ENCODE measurements at regions not wholly inside any gene's neighbourhood (a gene's known extent, or its start where the extent isn't known, plus 50 kb on each side); places are given as distances from the start of the nearest gene placed in this dataset.
"Not testable (repeated sequence)": the region's sequence is repeated elsewhere in the genome, so short reads cannot be mapped to it uniquely, and the experiment has no call there.

DNA sequence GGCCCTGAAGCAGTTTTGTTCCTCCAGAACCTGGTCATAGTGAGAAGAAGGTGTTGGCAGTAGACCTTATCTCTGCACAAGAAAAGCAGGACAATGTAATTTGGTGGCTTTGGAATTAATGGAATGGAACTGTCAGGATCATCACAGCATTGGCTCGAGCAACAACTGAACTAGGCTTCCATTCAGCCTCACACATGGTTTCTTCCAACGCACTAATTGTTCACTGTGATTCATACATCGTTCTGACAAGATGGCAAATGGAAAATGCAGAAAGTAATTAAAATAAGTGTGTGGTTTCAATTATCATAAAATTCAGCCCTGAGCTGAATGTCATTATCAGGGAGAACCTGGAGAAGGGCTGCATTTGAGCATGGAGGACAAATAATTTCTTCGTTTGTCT is 80.6 kb downstream of the MFSD1 start:
- no peak for DNase-seq

DNA sequence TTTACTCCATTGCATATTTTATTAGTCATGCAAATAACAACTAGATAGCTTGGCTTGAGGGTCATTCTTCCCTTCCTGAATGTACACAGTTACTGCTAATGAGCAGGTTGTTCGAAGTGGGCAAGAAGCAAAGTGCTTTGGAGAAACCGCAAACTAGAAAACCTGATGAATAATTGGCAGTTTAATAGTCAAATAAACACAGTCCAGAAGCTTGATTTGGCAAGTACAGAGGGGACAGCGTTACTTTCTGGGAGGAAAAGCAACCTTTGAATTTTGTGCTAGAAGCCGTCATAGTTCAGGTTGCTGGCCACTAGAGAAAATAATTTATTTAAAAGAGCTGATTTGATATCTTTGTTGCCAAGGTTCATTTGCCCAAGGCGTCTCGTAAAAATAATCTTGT is 94.9 kb downstream of the MFSD1 start:
- DNase-seq: no peak

DNA sequence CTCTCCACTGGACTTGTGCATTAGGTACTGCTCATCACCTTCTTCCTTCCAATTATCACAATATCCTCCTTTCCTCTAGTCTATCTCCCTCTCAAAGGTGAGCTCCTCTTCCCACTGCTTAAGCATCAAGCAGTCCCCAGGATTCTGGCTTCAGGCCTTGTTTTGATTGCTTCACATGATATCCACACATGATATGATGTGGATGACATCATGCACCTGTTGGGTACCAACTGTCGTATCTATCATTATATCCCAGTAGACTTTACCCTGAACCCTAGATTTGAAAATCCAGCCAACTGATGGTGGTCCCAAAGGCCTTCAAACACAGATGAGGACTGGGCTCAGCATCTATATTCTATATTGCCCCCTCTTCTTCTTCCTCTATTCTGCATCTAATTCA is 104.9 kb downstream of the MFSD1 start:
- DNase-seq: no peak

DNA sequence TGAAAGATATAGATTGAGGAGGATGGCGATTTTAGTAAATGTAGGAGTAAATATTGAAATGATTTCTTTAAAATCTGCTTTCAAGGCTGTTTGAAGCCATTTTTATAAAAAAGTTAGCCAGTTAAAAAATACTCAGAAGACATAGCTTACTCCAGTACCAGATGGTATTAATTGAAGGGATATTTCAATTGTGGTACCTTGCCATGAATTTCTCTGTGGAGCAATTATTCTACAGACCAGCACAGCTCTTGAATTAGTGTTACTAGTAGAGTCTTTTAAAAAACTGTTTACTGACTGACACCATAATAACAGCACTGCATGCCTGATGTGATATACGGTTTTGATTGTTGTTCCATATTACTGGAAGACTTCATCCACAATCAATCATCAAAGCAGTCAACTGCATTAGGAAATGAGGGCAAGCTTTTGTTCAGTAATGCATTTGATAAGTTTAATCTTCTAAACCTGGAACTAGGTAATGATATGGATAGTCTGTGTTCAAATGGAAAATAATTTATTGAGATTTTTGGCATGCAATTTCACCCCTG is 106.4 kb downstream of the MFSD1 start:
- no peak for DNase-seq

DNA sequence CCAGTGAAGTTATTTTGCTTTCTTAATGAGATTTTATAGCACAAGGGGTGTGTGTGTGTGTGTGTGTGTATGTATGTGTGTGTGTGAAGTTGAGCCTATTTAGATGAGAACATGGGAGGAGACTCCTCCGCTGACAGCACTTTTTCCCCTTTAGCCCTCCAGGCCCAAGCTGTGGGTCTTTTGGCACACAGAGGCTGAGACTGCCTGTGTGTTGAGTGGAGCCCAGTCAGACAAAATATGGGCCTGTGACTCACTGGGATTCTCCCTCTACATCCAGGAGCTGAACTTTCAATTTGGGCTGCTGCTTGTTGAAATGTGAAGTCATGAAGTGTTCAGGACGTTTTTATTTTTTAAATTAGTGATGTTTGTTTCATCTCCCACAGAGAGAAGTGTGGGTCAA is 108.0 kb downstream of the MFSD1 start:
- DNase-seq: no peak

DNA sequence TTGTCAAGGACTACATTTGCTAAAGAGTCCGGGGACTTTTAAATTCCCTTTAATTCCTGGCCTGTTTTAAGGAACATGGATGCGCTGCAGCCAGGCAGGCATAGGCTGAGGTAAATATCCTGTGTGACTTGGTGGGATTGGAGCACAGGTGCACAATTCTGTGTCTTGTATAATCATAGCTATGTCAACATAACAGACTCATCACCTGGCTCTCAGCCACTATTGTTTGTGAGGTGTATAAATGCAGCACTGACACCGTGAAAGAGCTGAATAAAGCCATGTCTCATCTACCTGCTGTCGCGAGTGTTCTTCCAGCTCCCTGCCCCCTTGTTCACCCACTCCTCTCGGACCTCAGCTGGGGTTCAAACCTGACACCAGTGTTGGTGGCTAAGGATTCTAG is 109.7 kb downstream of the MFSD1 start:
- DNase-seq: peak; percentile 71

DNA sequence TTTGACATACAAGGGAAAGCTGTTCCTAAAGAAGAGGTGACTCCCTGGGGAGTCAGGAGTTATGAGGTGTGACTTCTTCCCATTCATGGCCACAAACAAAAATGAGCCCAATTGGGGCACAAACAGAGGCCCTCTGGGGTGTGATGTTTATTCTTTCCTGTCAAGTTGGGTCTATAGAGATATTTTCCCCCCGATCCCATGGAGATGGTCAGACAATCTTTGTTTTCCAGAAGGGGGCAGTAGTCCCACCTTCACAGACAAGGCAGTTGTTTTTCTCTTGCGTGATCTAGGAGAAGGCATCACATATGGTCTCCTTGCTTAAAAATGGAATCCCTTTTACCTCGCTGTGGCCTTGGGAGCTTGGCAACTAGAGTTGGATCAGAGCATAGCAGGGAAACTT is 110.3 kb downstream of the MFSD1 start:
- DNase-seq: no peak

DNA sequence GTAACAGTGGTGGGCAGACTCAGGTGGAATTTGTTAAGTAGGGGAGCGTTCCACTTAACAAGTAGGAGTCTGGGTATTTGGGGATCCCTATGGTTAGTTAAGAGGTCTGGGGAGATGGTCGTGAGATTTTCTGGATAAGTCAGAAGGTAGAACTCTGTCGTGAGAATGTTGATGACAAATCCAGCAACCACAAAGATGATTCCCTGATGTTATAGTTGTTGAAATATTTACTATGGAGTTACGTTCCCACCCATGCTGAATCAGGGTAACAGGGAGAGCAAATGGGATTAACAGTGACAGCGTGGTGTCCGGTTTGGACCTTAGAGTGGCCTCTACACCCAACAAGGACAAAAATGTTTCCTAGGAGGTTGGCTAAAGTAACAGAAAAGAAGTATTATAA is 110.8 kb downstream of the MFSD1 start:
- DNase-seq: no peak

DNA sequence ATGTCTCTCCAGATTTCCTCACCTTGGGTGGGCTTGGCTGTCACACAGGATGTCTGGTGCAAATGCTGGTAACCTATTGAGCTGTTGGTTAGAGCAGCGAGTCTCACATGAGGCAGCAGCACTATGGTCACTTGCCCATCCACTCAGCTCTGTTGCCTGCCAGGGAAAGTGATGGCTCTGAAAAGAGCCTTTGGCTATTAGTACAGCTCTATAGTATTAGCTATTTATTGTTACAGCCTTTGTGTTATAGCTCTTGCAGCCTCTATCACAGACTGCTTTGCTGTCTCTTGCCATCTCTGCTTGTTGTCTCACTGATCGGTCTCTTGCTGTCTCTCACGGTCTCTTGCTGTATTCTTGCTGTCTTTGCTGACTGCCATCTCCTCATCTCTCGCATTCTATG is 114.3 kb downstream of the MFSD1 start:
- no peak for DNase-seq

DNA sequence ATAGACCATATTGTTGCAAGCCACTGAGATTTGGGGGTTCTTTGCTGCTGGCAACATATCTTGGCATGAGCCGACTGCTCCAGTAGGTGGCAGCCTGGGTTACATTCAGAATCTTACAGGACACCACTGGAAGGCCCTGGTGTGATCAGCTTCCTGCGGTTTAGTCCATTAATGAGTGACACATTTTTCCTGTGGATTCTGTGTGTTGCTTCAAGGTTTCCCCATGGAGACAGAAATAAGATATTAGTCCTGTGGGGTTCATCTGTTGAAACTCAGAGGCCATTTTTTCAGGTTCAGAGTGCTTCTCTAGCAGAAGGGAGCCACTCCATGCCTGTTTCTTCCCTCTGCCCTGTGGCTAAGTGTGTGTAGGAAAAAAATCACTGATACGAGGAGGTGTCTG is 116.2 kb downstream of the MFSD1 start:
- peak; percentile 39 for DNase-seq

DNA sequence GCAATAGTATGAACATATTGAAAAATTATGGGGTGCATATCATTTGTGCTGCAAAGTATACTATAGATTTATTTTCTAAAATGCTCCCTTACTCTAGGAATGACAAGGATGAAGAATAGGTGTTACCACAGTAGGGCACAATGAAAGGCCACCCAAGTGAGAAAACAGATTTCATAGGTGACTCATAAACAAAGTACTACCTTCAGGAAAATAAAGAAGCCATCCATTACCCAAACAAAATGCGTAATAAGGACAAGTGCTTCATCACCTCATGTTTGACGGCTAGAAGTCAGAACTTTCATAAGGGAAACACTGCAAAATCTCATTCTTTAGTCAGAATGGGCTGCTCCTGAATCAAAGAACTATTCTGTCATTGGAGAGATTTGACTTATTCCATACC is 116.6 kb downstream of the MFSD1 start:
- no peak for DNase-seq

DNA sequence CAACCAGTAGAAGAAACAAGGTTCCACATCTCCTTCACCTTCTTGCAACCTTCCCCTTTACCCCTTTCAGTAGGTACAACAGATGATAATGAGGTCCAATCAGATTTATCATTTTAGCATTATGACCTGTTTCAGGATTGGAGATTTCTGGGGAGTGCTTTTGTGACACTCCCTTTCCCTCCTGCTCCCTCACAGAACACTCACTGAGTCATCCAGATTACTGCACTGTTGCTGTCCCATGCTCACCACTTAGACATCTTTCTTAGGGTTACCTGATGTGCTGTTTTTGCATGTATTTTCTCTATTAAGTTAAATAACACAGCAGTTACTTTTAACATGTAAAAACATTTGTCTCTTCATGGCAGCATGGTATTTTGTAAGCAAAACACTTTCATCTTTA is 118.5 kb downstream of the MFSD1 start:
- no peak for DNase-seq

DNA sequence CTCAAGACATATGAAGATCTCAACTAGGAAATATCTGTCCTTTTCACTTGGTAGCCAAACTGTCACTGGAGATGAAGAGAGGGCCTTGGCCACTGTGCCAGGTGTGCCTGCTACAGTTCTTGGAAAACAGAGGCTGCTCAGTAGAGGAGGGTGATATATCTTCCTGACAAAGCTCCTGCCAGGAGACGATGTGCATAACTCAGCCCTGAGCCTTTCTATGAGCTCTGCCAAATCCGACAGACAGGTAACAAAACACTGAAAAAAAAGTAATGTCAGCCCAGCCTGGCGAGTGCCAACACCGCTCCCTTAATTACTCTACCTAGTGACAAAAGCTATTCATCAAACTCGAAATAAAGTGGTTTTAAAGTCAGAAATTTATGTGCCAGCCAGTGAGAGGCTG is 123.2 kb downstream of the MFSD1 start:
- DNase-seq: no peak

DNA sequence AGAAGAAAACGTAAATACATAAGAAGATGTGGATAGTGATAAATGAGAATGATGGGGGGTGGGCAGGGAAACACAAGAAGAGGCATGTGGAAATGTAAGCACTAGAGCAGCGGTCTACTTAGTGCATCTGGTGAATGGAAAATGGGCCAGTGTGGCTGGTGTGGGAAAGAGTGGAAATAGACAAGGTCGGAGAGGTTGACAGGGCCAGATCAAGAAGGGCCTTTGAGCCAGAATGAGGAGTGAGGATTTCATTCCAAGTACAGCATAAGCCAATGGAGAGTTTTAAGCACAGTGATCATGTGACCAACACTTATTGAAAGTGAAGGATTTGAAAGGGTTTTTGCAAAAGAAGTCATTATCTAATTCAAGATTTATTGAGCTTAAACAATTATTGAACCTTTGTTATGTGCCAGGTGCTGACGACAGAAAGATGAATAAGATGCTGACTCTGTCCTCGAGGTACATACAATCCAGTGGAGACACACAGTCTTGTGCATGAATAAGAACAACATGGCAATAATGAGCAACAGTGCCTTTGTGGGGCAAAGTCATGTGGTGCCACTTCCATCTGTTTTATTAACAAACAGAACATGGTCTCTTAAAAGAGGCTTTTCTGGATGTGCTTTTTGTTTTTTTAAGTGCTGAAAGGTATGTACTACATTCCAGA is 124.1 kb downstream of the MFSD1 start:
- no peak for DNase-seq

DNA sequence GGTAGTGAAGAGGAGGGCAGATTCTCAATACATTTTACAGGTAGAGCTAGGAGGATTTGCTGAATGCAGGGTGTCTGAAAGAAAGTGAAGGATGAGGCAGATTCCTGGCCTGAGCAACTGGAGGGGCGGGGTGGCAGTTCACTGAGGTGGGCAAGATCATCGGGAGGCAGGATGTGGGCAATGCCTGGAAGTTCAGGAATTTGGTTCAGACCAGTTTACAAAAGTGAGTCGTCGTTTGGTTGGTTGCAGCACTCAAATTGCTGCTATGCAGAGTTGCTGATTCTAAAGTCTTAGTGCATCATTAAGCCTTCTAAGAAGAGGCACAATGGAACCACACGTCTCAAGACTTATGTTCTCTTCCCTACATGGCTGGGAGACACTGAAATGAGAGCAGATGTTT is 134.0 kb downstream of the MFSD1 start:
- no peak for DNase-seq

DNA sequence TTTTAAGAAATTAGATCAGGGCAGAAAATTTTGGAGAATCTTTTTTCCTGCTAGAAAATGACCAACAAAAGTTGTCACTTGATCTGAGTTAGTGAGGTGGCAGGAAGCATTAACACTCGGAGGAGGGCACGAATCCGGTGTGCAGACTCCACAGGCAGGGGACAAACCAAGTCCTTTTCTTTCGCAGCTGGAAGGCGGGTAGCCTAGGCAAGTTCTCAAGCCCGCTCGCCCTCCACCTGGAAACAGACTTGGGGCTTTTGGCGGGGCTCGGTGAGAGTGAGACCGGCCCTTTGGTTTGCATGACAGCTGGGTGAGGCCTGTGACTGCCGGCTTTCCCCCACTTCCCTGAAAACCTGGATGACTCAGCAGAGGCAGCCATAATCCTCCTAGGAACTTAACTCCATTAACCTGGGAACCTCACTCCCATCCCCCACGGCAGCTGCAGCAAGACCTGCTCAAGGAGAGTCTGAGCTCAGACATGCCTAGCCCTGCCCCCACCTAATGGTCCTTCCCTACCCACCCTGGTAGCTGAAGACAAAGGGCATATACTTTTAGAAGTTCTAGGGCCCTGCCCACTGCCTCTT is 134.8 kb downstream of the MFSD1 start:
- DNase-seq: no peak

DNA sequence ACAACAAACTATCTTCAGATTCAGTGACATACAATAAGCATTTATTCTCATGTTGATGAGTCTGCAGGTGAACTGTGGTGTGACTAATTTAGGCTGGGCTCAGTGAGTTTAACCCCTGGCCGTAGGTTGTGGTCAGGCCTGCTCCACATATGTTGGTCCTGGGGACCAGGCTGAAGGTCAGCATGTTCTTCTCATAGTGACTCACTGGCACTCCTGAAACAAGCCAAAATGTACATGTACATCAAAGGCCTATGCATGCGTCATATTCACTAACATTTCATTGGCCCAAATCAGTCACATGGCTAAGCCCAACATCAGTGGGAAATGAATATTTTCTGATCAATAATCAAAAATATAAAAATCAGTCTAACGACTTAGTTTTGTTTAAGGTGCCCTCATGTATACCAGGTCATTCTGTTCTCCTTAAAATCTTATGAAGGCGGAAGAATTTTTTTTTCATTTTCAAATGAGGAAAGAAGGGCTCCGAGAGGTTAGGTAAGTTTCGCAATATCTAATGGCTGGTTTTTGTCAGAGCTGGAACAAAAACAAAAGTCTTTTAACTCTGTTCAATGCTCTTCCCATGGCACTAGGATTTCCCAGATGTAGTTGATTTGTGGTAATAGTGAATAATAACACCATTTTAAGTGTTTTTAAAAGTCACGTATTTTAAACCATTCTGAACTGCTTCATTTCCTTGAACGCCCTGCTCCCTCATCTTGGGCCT is 148.5 kb downstream of the MFSD1 start:
- no peak for DNase-seq

DNA sequence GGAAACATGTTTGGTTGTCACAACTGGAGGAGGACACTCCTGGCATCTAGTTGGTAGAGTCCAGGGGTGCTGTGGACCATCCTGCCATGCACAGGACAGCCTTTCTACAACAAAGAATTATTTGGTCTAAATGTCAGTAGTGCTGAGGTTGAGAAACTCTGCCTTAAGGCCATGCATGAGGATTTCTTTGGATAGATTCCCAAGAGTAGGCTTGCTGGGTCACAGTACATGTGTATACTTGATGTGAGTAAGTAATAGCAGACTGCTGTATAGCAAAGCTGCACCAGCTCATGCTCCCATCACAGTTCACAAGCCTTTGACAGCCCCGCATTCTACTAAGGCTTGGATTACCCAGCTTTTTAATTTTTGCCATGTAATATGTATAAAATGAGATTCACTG is 151.3 kb downstream of the MFSD1 start:
- no peak for DNase-seq

DNA sequence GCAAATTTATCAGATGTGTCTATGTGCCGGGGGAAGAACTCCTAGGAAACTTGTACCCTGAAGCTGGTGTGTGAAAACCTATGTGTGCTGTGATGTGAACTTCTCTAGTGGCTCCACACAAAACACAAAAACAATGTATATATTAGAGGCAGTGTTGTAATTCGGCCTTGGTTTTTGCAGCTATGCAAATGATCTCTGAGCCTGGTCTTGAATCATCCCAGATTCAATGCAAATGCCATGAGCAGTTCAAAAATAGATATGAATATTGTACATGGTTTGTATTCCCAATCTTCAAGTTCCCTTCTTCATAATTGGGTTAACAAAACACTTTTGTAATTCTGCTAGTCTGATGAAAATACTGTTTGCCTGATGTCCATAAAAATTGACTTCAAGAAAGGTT is 152.6 kb downstream of the MFSD1 start:
- no peak for DNase-seq

DNA sequence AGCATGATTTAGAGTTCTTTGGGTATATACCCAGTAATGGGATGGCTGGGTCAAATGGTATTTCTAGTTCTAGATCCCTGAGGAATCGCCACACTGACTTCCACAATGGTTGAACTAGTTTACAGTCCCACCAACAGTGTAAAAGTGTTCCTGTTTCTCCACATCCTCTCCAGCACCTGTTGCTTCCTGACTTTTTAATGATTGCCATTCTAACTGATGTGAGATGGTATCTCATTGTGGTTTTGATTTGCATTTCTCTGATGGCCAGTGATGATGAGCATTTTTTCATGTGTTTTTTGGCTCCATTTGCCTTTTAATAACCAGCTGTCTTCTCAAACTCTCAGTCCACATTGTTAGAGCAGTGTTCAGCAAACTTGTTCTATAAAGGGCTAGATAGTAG is 155.9 kb downstream of the MFSD1 start:
- not testable (repeated sequence) for DNase-seq

DNA sequence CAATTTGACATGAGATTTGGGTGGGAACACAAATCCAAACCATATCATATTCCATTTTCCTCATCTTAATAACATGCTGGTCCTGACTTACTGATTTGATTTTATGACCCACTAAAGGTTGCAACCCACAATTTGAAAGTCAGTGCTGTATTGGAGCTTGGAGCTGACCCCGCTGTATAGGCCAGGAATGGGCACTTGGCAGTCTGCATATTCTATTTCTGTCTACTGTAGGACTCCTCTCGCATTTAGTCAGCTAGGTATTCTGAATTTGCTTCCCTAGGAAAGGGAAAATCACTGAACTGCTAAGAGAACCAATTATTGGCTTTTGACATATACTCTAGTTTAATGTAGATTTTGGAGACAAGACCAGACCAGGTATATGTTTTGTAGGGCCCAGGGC is 157.0 kb downstream of the MFSD1 start:
- DNase-seq: no peak

DNA sequence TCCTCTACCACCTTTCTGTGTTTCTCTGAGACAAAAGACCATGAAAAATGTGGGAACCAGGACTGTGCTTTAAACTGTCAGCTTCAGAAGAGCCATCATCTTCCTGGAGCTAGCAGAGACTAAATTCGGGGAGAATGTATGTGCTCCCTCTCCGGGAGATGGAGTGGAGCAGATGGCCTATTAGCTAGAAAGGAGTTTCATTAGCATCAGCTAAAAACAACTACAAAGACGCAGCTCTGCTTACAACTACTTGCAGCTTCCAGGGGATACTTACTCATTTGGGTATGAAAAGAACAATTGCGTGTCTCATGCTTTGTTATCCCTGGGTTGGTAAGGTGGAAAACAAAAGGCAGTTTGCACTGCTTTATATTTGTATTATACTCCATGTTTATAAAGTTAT is 159.6 kb downstream of the MFSD1 start:
- no peak for DNase-seq

DNA sequence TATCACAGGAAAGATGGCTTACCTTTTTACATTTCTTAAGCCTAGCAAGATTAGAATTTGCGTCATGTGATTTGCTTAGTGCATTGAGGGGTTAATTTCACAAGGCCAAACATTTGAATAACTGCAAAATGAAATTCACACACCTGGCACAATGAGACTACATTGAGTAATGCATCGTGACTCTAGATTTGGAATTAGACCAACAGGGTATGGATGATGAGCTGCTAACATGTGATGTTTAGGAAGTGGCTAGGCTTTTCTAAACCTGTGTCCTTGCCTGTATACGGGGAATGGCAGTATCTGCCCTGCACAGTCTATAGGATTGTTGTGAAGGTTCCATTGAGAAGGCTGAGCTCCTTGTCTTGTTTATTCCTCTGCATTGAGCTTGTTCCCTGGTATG is 160.1 kb downstream of the MFSD1 start:
- DNase-seq: no peak

DNA sequence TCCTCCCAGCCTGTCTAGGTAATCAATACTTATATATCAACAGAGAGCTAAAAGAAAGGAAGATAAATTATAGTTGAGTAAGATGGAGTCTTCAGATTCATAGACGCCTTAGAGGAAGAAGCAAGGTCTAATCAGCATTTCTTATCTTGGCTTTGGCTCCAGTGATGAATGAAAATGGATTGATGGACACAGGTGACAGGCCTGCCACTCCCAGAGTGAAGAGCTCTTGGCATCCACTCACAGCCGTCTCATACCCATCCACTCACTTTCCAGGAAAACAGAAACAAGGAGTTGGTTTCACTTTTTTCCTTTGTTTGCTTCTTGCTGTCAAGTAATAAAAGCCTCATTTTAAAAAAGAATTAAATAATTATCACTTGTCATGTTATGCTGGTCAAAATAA is 168.2 kb downstream of the MFSD1 start:
- peak; percentile 14 for DNase-seq

Data from NCI-H510A treated with DMSO at 0.1 percent for 48 hours (cell line).